HG02840 (cell line): ENCODE measurements at regions not wholly inside any gene's neighbourhood (a gene's known extent, or its start where the extent isn't known, plus 50 kb on each side); places are given as distances from the start of the nearest gene placed in this dataset.

ENCODE experiments used
- ATAC-seq: cut with Tn5 transposase; IDR thresholded peaks from one replicate; pipeline ENCODE4 v1.9.1; 2021; ENCODE audit warnings: mild to moderate bottlenecking, moderate library complexity, moderate number of reproducible peaks; ENCODE audit not compliant: unreplicated experiment, low FRiP score

DNA sequence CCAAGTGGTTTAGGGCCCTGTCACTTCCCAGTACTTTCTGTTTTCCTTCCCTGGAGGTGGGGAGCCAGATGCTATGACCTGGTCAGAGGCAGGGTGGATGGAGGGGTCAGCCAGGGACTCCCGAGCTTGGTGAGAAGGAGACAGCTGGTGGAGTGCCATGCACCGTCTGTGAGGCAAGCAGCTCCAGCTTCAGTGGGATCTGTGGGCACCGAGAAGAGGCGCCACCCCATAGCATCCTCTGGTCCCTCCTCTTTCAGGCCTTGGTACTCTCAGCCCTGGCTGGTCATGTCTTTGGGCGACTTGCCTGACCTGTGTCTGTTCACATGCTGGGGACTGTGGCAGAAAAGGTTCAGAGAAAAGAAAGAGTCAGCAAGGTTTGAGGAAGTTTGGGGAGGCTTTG, 299.3 kb upstream of the N4BP1 start:
- ATAC-seq: no peak

DNA sequence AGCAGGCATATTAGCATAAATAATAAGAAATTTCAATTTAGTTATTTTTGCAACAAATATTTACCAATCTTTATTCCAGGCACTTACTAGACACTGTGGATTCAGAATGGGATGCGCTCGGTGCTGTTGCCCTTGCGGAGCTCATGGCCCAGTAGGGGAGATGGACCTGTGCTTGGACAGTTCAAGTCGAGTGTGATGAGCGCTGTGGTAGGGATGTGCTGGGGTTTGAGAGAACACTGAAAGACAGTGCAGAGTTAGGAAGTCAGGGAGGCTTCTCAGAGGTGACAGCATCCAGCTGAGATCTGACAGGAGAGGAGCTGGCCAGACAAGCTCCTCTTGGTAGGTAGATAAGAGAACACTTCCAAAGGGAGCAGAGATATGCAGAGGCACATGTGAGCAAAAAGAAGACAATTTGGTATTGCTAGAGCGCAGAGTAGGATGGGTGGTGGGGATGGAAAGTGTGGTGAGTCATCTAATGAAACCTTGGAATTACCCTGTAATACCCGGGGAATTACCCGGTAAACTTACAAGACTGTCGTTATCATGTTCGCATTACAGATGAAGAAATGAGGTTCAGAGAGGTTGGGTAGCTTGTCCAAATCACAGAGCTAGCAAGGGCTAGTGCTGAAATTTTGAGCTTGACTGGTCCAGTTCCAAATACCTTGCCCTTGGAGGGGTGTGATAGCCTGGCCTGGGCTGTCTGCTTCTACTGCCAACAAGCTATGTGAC, 298.1 kb upstream of the N4BP1 start:
- no peak for ATAC-seq

- no peak for ATAC-seq
Measured at GRCh38 chr16:48905632-48906505, 295.9 kb upstream of the N4BP1 start.

DNA sequence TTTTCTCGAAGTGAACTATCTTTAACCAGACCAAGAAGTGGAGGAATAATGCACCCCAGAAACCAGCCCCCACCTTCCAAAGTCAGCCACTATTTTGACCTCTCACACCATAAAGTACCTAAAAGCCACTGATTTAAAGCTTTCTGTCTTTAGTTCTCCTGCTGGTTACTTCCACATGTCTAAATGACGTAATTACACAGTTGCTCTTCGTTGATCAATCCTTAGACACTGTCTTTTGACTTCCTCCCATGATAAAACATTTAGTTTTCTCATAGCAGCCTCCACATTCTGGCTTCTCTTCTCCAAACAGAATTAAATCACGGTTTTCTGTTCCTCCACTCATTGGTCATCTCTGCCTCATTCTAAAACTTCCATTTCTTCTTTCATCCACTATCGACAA, 294.4 kb upstream of the N4BP1 start:
- ATAC-seq: no peak

GRCh38 chr16:48903039-48903438, 293.1 kb upstream of the N4BP1 start:
- ATAC-seq: no peak

- no peak for ATAC-seq
Measured at GRCh38 chr16:48901712-48902374, 291.9 kb upstream of the N4BP1 start.

DNA sequence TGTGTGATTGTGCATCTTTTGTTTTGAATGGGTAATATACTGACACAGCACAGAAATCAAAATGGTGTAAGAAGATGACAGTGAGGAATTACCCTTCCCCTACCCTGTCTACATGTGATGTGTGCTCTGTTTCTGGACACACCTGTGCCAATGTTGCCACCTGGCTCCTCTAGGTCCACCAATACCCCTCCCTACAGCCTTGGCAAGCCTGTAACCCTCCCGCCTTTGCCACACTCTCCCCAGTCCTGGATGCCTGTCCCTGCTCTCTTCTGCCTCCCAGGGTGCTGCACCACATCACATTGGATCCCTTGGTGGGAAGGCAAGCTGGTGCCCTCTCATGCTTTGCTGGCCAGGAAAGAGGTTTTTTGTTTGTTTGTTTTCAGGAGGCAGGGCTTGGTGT, 289.5 kb upstream of the N4BP1 start:
- no peak for ATAC-seq

GRCh38 chr16:48897698-48898205, 287.8 kb upstream of the N4BP1 start:
- no peak for ATAC-seq

DNA sequence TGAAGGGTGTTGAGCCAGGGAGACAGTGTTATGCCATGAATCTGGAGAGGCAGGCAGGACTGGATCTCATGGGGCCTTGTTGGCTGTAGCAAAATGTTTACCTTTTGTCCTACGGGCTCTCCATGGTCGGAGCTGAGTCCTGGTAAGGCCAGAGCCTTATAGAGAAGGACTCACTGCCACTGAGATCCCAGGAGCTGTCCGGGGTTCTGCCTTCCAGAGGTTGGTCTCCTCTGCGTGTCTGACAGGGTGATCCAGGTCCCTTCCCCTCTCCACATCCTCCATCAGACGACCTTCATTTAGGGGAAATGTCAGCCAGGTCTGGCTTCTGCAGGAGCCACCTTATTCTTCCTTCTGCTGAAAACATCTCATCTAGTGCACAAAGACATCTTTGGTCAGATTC, 285.2 kb upstream of the N4BP1 start:
- ATAC-seq: no peak

DNA sequence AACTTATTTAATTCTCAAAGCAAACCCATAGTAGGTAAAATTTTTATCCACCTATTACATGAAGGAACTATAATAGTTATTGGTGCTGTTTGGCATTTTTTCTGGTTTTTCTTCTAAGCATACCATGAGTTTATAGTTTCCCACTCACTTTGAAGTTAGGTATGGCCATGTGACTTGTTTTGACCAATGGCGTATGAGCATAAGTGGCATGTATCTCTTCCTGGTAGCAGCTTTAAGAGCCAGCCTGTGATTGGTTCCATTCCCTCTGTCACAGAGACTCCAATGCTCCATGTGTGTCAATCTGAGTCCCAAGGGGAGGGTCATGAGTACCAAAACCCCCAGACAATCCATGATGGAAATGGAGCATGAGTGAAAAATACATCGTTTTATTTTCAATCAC, 282.9 kb upstream of the N4BP1 start:
- no peak for ATAC-seq

- no peak for ATAC-seq
Measured at GRCh38 chr16:48887646-48888210, 277.7 kb upstream of the N4BP1 start.

- ATAC-seq: no peak
Measured at GRCh38 chr16:48885471-48885870, 275.5 kb upstream of the N4BP1 start.

- no peak for ATAC-seq
Measured at GRCh38 chr16:48881272-48881671, 271.3 kb upstream of the N4BP1 start.

DNA sequence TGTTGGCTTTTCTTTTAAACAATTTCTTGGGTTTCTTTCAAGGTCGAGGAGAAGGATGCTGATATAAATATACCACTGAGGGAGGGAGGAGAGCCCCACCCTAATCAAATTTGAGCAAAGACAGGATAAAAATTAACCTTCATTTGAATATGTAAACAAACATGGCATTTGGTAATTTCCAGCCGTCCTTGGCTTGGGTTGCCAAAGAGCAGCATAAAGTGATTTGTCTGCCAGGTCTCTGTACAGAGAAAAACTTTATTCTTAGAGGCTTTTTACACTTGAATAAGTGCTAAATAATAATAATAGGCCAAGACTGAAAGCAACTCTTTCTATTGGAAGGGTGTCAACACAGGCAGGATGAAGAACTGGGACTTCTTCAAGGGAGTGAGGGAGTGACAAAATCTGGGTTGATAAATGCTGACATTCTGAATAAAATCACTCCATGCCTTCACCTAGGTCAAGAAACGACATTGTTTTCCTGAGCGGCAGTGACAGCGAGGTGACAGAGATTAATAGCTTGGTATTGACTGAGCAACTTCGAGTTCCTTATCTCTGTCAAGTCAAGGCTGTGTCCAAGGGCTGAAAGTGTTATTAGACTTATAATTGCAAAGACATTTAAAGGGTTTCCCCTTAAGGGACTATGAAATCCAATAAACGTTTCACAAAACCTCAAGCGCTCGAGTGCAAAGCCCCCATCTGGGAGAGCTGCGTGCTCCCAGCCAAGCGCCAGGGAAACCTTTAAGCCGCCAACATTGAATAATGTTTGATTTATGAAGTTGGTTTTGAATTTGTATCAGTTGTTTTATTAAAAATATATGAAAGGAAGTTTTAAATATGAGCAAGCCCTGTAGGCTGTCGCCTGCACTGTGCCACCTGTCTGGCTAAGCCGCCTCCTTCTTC, 269.5 kb upstream of the N4BP1 start:
- ATAC-seq: no peak

DNA sequence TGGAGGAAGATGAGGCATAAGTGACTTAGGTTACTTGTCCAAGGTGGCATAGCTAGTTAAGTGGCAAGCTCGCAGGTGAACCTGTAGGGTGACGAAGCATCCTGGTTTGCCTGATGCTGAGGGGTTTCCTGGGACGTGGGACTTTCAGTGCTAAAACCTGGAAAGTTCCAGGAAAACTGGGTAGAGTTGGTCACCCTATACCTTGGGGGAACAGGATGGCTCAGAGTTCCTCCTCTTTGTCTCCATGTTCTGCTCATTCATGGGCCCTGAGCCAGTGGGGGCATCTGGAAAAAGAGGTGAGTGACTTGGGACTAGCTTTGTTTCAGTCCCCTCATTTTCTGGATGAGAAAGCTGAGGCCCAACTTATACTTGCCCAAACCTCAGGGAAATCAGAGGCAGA, 268.0 kb upstream of the N4BP1 start:
- no peak for ATAC-seq

GRCh38 chr16:48870141-48870540, 260.2 kb upstream of the N4BP1 start:
- ATAC-seq: no peak

DNA sequence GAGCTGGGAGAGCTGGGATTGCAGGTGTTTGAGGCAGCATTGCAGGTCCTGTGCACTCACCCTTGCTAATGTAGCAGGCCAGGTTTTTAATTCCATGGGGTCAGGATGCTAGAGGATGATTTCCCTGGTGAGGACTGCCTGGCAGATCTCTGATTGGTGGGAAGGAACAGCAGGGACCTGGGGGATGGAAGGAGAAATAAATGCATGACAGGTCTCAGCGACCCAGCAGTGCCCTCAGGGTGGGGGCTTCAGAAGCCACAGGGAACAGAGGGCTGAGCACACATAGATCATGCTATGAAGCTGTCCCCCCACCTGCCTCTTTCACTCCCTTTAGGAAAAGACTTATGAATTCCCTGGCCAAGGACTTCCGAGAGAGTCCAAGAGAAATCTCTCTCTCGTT, 255.5 kb upstream of the N4BP1 start:
- no peak for ATAC-seq

GRCh38 chr16:48864055-48864454, 254.1 kb upstream of the N4BP1 start:
- ATAC-seq: no peak

GRCh38 chr16:48862087-48862532, 252.1 kb upstream of the N4BP1 start:
- ATAC-seq: no peak

DNA sequence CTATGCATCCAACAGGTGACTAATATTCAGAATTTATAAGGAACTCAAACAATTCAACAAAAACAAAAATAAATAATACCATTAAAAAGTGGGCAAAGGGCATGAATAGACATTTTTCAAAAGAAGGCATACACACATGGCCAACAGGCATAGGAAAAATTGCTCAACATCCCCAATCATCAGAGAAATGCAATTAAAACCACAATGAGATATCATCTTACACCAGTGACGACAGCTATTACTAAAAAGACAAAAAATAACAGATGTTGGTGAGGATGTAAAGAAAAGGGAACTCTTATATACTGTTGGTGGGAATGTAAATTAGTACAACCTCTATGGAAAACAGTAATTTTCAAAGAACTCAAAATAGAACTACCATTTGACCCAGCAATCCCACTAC, 250.4 kb upstream of the N4BP1 start:
- ATAC-seq: no peak
